IMR-90 (cell line): ENCODE measurements at regions not wholly inside any gene's neighbourhood (a gene's known extent, or its start where the extent isn't known, plus 50 kb on each side); places are given as distances from the start of the nearest gene placed in this dataset.

ENCODE experiments used
- ATAC-seq: fragments of 200-7000 bp; cut with Tn5 transposase; 2 replicates; pipeline ENCODE4 v1.9.1; 2020; ENCODE audit warnings: low read depth, mild to moderate bottlenecking, moderate library complexity
- BruUV-seq: library from RNA; stranded (reverse); fragments of 400-500 nt; replicated peaks from 2 replicates; lab custom pipeline; 2021; lab: Mats Ljungman, UMichigan
- CTCF ChIA-PET: fragments of 300-600 bp; formaldehyde crosslinking; extraction: SDS; loops from one replicate; lab custom pipeline; 2021; ENCODE audit warnings: antibody characterized with exemption; lab: Yijun Ruan, JAX
- POLR2A ChIA-PET: fragments of 300-600 bp; sonication (Branson Sonifier 250); formaldehyde crosslinking; loops from one replicate; lab custom pipeline; 2022; ENCODE audit warnings: antibody characterized with exemption; ENCODE audit not compliant: unreplicated experiment; lab: Charles Lee
- DNase-seq: peaks from one replicate; pipeline ENCODE4 v3.0.0; 2013
- H2AFZ ChIP-seq: replicated peaks from 2 replicates; pipeline ENCODE3; 2013; ENCODE audit warnings: low read length, mild to moderate bottlenecking; ENCODE audit not compliant: poor library complexity
- H2AK5ac ChIP-seq: 2 replicates; pipeline ENCODE4 v1.6.1; 2013; ENCODE audit warnings: low read depth, low read length, inconsistent platforms
- H2AK9ac ChIP-seq: replicated peaks from 2 replicates; pipeline ENCODE3; 2013; ENCODE audit warnings: mild to moderate bottlenecking, low read depth, low read length, moderate library complexity; ENCODE audit not compliant: poor library complexity
- H2BK120ac ChIP-seq: 2 replicates; pipeline ENCODE4 v1.6.1; 2013; ENCODE audit warnings: low read depth, low read length, inconsistent platforms
- H2BK15ac ChIP-seq: 3 replicates; pipeline ENCODE4 v1.6.1; 2013; ENCODE audit warnings: low read depth, low read length, inconsistent platforms
- H2BK20ac ChIP-seq: 2 replicates; pipeline ENCODE4 v1.6.1; 2013; ENCODE audit warnings: low read depth, mild to moderate bottlenecking, inconsistent platforms, low read length, moderate library complexity
- H2BK5ac ChIP-seq: 2 replicates; pipeline ENCODE4 v1.6.1; 2013; ENCODE audit warnings: mild to moderate bottlenecking, low read depth, low read length, inconsistent platforms; ENCODE audit not compliant: poor library complexity, severe bottlenecking
- H3K14ac ChIP-seq: replicated peaks from 2 replicates; pipeline ENCODE4 v1.6.1; 2013; ENCODE audit warnings: low read depth, low read length, inconsistent platforms
- H3K18ac ChIP-seq: 2 replicates; pipeline ENCODE4 v1.6.1; 2013; ENCODE audit warnings: low read depth, low read length, control low read depth
- H3K23ac ChIP-seq: 2 replicates; pipeline ENCODE4 v1.6.1; 2013; ENCODE audit warnings: low read depth, low read length, inconsistent platforms
- H3K27ac ChIP-seq: 2 replicates; pipeline ENCODE4 v1.5.1; 2013; ENCODE audit warnings: mild to moderate bottlenecking, control low read depth, low read length; ENCODE audit not compliant: insufficient read depth
- H3K27me3 ChIP-seq: 2 replicates; pipeline ENCODE4 v1.6.1; 2013; ENCODE audit warnings: low read length; ENCODE audit not compliant: control insufficient read depth, insufficient read depth
- H3K36me3 ChIP-seq: 2 replicates; pipeline ENCODE4 v1.6.1; 2013; ENCODE audit warnings: low read length, mixed read lengths; ENCODE audit not compliant: control insufficient read depth, insufficient read depth
- H3K4ac ChIP-seq: 2 replicates; pipeline ENCODE4 v1.6.1; 2013; ENCODE audit warnings: low read depth, low read length, inconsistent platforms
- H3K4me1 ChIP-seq: 2 replicates; pipeline ENCODE4 v1.6.1; 2013; ENCODE audit warnings: low read length, mixed read lengths; ENCODE audit not compliant: control insufficient read depth, insufficient read depth
- H3K4me2 ChIP-seq: 2 replicates; pipeline ENCODE4 v1.6.1; 2013; ENCODE audit warnings: low read depth, mild to moderate bottlenecking, control low read depth, low read length, moderate library complexity
- H3K4me3 ChIP-seq: 2 replicates; pipeline ENCODE4 v1.5.1; 2013; ENCODE audit warnings: low read depth, mild to moderate bottlenecking, control low read depth, low read length, moderate library complexity; ENCODE audit not compliant: insufficient read depth
- H3K56ac ChIP-seq: 2 replicates; pipeline ENCODE4 v1.6.1; 2013; ENCODE audit warnings: low read length, inconsistent platforms; ENCODE audit not compliant: insufficient read depth; ENCODE audit errors: extremely low read depth
- H3K79me1 ChIP-seq, 2 experiments: 2 replicates each; pipeline ENCODE4 v1.6.1; 2013; ENCODE audit warnings: low read length in 2 of 2, inconsistent platforms in 1 of 2, low read depth in 1 of 2
- H3K9ac ChIP-seq: 2 replicates; pipeline ENCODE4 v1.6.1; 2013; ENCODE audit warnings: low read depth, low read length, control low read depth
- H3K9me1 ChIP-seq: 2 replicates; pipeline ENCODE4 v1.6.1; 2013; ENCODE audit warnings: low read length, inconsistent platforms; ENCODE audit not compliant: insufficient read depth
- H3K9me3 ChIP-seq: 2 replicates; pipeline ENCODE4 v1.6.1; 2013; ENCODE audit warnings: low read length; ENCODE audit not compliant: control insufficient read depth, insufficient read depth
- H4K20me1 ChIP-seq: 2 replicates; pipeline ENCODE4 v1.6.1; 2013; ENCODE audit warnings: low read length, inconsistent platforms; ENCODE audit not compliant: insufficient read depth
- H4K5ac ChIP-seq: 2 replicates; pipeline ENCODE4 v1.6.1; 2013; ENCODE audit warnings: mild to moderate bottlenecking, low read depth, low read length, control low read depth
- H4K8ac ChIP-seq, 2 experiments: 2 replicates each; pipeline ENCODE4 v1.6.1; 2013; ENCODE audit warnings: low read depth in 2 of 2, low read length in 2 of 2, control low read depth in 1 of 2, inconsistent platforms in 1 of 2
- H4K91ac ChIP-seq: 2 replicates; pipeline ENCODE4 v1.6.1; 2013; ENCODE audit warnings: low read depth, low read length, inconsistent platforms; ENCODE audit not compliant: insufficient read depth
- BHLHE40 ChIP-seq: fragments of 150-350 bp; IDR thresholded peaks from 2 replicates; pipeline ENCODE4 v1.6.1; 2016; ENCODE audit warnings: mild to moderate bottlenecking, low read depth, low read length
- CHD1 ChIP-seq: IDR thresholded peaks from 2 replicates; pipeline ENCODE4 v1.6.1; 2012; ENCODE audit warnings: low read depth, low read length, improper control_type of control experiment
- FOS ChIP-seq: fragments of 150-350 bp; IDR thresholded peaks from 2 replicates; pipeline ENCODE4 v1.6.1; 2016; ENCODE audit warnings: low read depth, low read length
- MAFK ChIP-seq: IDR thresholded peaks from 2 replicates; pipeline ENCODE4 v1.6.1; 2012; ENCODE audit warnings: low read depth, low read length, improper control_type of control experiment
- MAZ ChIP-seq: IDR thresholded peaks from 2 replicates; pipeline ENCODE4 v1.6.1; 2012; ENCODE audit warnings: low read depth, mild to moderate bottlenecking, low read length, improper control_type of control experiment, moderate library complexity, borderline replicate concordance
- MXI1 ChIP-seq: IDR thresholded peaks from 2 replicates; pipeline ENCODE4 v1.6.1; 2012; ENCODE audit warnings: low read depth, mild to moderate bottlenecking, low read length, moderate library complexity, borderline replicate concordance
- NFE2L2 ChIP-seq: fragments of 150-350 bp; IDR thresholded peaks from 2 replicates; pipeline ENCODE4 v1.6.1; 2016; ENCODE audit warnings: low read depth, mild to moderate bottlenecking, low read length
- POLR2A ChIP-seq: IDR thresholded peaks from 2 replicates; pipeline ENCODE4 v1.6.1; 2012; ENCODE audit warnings: mild to moderate bottlenecking, low read depth, low read length
- RAD21 ChIP-seq: IDR thresholded peaks from 2 replicates; pipeline ENCODE4 v1.6.1; 2012; ENCODE audit warnings: low read length, improper control_type of control experiment
- RCOR1 ChIP-seq: IDR thresholded peaks from 2 replicates; pipeline ENCODE4 v1.6.1; 2012; ENCODE audit warnings: mild to moderate bottlenecking, low read length, improper control_type of control experiment; ENCODE audit not compliant: insufficient replicate concordance
- RFX5 ChIP-seq: IDR thresholded peaks from 2 replicates; pipeline ENCODE4 v1.8.0; 2012; ENCODE audit warnings: low read depth, mild to moderate bottlenecking, low read length, moderate library complexity
- SMC3 ChIP-seq: fragments of 150-350 bp; IDR thresholded peaks from 2 replicates; pipeline ENCODE4 v1.6.1; 2016; ENCODE audit warnings: low read depth, mild to moderate bottlenecking, antibody characterized with exemption, low read length, moderate library complexity
- whole genome bisulfite sequencing, 2 experiments: methylation state at CpG; one replicate each; pipeline versions ENCODE4 v1.1.5 to v1.1.7; 2013; ENCODE audit warnings: missing lambda C conversion rate in 2 of 2; ENCODE audit not compliant: insufficient read length in 1 of 2; ENCODE audit errors: extremely low coverage in 2 of 2; 5-methylcytosine and 5-hydroxymethylcytosine counted together
- dilution Hi-C: fragments of 300-500 bp; cut with HindIII; formaldehyde crosslinking; loops from one replicate; pipeline ENCODE4 v1.14.3; 2018; ENCODE audit warnings: low sequenced_read_pairs; ENCODE audit not compliant: unreplicated experiment
- in situ Hi-C: fragments of 300-500 bp; cut with MboI; formaldehyde crosslinking; loops from 3 replicates; pipeline ENCODE4 v1.14.3; 2019; ENCODE audit warnings: low sequenced_read_pairs, inconsistent platforms, mixed read lengths
- intact Hi-C: fragments of 100-400 bp; cut with micrococcal nuclease; formaldehyde crosslinking; loops from 2 replicates; pipeline ENCODE4 v1.10.0; 2022
- TF ChIP-seq, protein P1 (sequence below): conservative IDR thresholded peaks from 2 replicates; pipeline ENCODE4 v1.5.1; 2012; ENCODE audit warnings: mild to moderate bottlenecking, low read depth, low read length, improper control_type of control experiment
- TF ChIP-seq, protein P2 (sequence below): fragments of 150-350 bp; IDR thresholded peaks from 2 replicates; pipeline ENCODE4 v1.6.1; 2017; ENCODE audit warnings: mild to moderate bottlenecking, antibody characterized with exemption, low read length, low read depth
- TF ChIP-seq, protein P3 (sequence below): fragments of 150-350 bp; IDR thresholded peaks from 2 replicates; pipeline ENCODE4 v1.6.1; 2016; ENCODE audit warnings: low read depth, mild to moderate bottlenecking, low read length, moderate library complexity, borderline replicate concordance

DNA sequence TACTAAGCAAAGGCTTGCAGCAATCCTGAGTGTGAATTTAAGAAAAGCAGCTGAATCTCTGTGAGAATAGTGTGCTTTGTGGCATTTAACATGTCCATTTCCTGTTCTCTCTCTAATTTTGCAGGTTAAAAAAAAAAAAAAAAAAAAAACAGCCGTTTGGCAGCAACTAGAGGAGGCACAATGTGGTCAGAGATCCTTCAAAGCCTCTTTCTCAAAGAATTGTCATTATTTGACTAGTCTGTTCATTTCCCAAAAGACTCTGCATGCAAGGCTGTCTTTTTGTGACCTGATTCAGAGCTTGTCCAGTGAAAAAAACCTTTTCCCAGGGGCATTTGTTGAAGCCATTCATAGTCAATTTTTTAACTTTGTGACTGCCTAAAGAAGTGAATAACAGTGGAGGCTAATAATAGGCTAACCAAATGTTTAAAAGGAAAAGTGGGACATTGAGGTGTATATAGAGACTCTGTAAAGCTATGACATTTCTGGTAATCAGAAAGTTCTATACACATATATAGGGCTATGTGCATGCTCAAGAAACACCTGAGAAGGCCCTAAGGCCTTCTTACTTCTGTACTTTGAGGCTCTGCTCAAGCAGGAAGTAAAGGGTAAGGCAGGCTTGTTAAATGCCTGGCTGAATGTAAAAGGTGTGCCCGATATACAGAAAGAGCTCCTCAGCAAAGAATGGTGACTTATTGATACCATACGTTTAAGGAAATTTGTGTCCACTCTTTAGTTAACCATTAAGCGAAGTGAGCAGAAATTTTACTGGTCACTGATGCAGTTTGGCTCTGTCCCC is 289.6 kb upstream of the RAB6C start:
- ChIA-PET CTCF (no interaction called here), POLR2A (no interaction called here)
- no peak overlapping the region for H3K18ac ChIP-seq
- no peaks in the 10 kb centered on the region for H4K20me1 ChIP-seq
- in situ Hi-C loops, result no loop called here
- no peaks in the 10 kb centered on the region for H3K27me3 ChIP-seq
- H4K91ac ChIP-seq, result no peak overlapping the region
- intact Hi-C loops, result no loop called here
- H3K9me3 ChIP-seq, result no peaks in the 10 kb centered on the region
- no peaks in the 10 kb centered on the region for H3K36me3 ChIP-seq
- no peak overlapping the region for H2AK5ac ChIP-seq
- no CpG with 5 or more reads among the region's 4 CpGs for WGBS, 2 experiments
- dilution Hi-C loops, result no loop called here
- H2BK15ac ChIP-seq, result no peak overlapping the region
- no peak for ATAC-seq
- H3K14ac ChIP-seq, result no peak overlapping the region
- H4K8ac ChIP-seq, result no peak overlapping the region
- TF ChIP-seq FOS (no peak), POLR2A (no peak), RAD21 (no peak), MXI1 (no peak), RFX5 (no peak), NFE2L2 (no peak), CHD1 (no peak), SMC3 (no peak), BHLHE40 (no peak), MAFK (no peak), RCOR1 (no peak), MAZ (no peak)
- TF ChIP-seq, protein P1, sequence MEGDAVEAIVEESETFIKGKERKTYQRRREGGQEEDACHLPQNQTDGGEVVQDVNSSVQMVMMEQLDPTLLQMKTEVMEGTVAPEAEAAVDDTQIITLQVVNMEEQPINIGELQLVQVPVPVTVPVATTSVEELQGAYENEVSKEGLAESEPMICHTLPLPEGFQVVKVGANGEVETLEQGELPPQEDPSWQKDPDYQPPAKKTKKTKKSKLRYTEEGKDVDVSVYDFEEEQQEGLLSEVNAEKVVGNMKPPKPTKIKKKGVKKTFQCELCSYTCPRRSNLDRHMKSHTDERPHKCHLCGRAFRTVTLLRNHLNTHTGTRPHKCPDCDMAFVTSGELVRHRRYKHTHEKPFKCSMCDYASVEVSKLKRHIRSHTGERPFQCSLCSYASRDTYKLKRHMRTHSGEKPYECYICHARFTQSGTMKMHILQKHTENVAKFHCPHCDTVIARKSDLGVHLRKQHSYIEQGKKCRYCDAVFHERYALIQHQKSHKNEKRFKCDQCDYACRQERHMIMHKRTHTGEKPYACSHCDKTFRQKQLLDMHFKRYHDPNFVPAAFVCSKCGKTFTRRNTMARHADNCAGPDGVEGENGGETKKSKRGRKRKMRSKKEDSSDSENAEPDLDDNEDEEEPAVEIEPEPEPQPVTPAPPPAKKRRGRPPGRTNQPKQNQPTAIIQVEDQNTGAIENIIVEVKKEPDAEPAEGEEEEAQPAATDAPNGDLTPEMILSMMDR, result no peak
- TF ChIP-seq, protein P2, sequence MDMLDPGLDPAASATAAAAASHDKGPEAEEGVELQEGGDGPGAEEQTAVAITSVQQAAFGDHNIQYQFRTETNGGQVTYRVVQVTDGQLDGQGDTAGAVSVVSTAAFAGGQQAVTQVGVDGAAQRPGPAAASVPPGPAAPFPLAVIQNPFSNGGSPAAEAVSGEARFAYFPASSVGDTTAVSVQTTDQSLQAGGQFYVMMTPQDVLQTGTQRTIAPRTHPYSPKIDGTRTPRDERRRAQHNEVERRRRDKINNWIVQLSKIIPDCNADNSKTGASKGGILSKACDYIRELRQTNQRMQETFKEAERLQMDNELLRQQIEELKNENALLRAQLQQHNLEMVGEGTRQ, result no peak
- TF ChIP-seq, protein P3, sequence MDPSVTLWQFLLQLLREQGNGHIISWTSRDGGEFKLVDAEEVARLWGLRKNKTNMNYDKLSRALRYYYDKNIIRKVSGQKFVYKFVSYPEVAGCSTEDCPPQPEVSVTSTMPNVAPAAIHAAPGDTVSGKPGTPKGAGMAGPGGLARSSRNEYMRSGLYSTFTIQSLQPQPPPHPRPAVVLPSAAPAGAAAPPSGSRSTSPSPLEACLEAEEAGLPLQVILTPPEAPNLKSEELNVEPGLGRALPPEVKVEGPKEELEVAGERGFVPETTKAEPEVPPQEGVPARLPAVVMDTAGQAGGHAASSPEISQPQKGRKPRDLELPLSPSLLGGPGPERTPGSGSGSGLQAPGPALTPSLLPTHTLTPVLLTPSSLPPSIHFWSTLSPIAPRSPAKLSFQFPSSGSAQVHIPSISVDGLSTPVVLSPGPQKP, result no peak
- no peak overlapping the region for H3K4ac ChIP-seq
- H2BK5ac ChIP-seq, result no peak overlapping the region
- H2BK120ac ChIP-seq, result no peak overlapping the region
- no peaks in the 10 kb centered on the region for H3K4me1 ChIP-seq
- no peak overlapping the region for H3K23ac ChIP-seq
- no peak overlapping the region for H3K27ac ChIP-seq
- H2AK9ac ChIP-seq, result no peak overlapping the region
- DNase-seq, result no peak
- no peaks in the 10 kb centered on the region for H3K79me1 ChIP-seq
- no peaks in the 10 kb centered on the region for H3K9me1 ChIP-seq
- no peak overlapping the region for H3K4me3 ChIP-seq
- no peak overlapping the region for H3K56ac ChIP-seq
- H2BK20ac ChIP-seq, result no peak overlapping the region
- no TSS peak for BruUV-seq
- H3K9ac ChIP-seq, result no peak overlapping the region
- no peak overlapping the region for H4K5ac ChIP-seq
- H2AFZ ChIP-seq, result no peak overlapping the region
- no peak overlapping the region for H3K4me2 ChIP-seq
